HG02571 (cell line): ENCODE measurements at regions not wholly inside any gene's neighbourhood (a gene's known extent, or its start where the extent isn't known, plus 50 kb on each side); places are given as distances from the start of the nearest gene placed in this dataset.
"Not testable (repeated sequence)": the region's sequence is repeated elsewhere in the genome, so short reads cannot be mapped to it uniquely, and the experiment has no call there.

Experiments used
- ATAC-seq: cut with Tn5 transposase; IDR thresholded peaks from one replicate; pipeline ENCODE4 v1.9.1; 2021; ENCODE audit warnings: mild to moderate bottlenecking, moderate library complexity; ENCODE audit not compliant: unreplicated experiment

- ATAC-seq = no peak
These were observed 338.5 kb upstream of the SPRY2 start for GRCh38 chr13:80679423-80679822.

- ATAC-seq = no peak
These were observed 336.3 kb upstream of the SPRY2 start for GRCh38 chr13:80677227-80677626.

- ATAC-seq = not testable (repeated sequence)
These were observed 334.5 kb upstream of the SPRY2 start for GRCh38 chr13:80675442-80675841.

GRCh38 chr13:80671773-80672172, 330.8 kb upstream of the SPRY2 start:
- no peak for ATAC-seq

GRCh38 chr13:80669112-80669511, 328.2 kb upstream of the SPRY2 start:
- ATAC-seq = no peak

GRCh38 chr13:80668452-80668851, 327.5 kb upstream of the SPRY2 start:
- ATAC-seq = no peak

- ATAC-seq = no peak
These were observed 326.0 kb upstream of the SPRY2 start for GRCh38 chr13:80666782-80667552.

- ATAC-seq = no peak
These were observed 324.9 kb upstream of the SPRY2 start for GRCh38 chr13:80665792-80666333.

GRCh38 chr13:80664950-80665349, 324.0 kb upstream of the SPRY2 start:
- ATAC-seq = no peak

GRCh38 chr13:80663788-80664187, 322.9 kb upstream of the SPRY2 start:
- no peak for ATAC-seq

- no peak for ATAC-seq
These were observed 317.8 kb upstream of the SPRY2 start for GRCh38 chr13:80658705-80659104.

GRCh38 chr13:80656512-80656904, 315.6 kb upstream of the SPRY2 start:
- ATAC-seq = no peak

GRCh38 chr13:80655778-80656511, 315.0 kb upstream of the SPRY2 start:
- no peak for ATAC-seq

- no peak for ATAC-seq
These were observed 313.8 kb upstream of the SPRY2 start for GRCh38 chr13:80654638-80655249.

GRCh38 chr13:80649274-80649673, 308.3 kb upstream of the SPRY2 start:
- ATAC-seq = no peak

- ATAC-seq = no peak
These were observed 301.7 kb upstream of the SPRY2 start for GRCh38 chr13:80642641-80643040.

- ATAC-seq = no peak
These were observed 292.3 kb upstream of the SPRY2 start for GRCh38 chr13:80633251-80633650.

- no peak for ATAC-seq
These were observed 289.8 kb upstream of the SPRY2 start for GRCh38 chr13:80630685-80631121.

- no peak for ATAC-seq
These were observed 277.9 kb upstream of the SPRY2 start for GRCh38 chr13:80618781-80619180.

GRCh38 chr13:80612804-80613203, 271.9 kb upstream of the SPRY2 start:
- ATAC-seq = no peak

- no peak for ATAC-seq
These were observed 270.4 kb upstream of the SPRY2 start for GRCh38 chr13:80611310-80611709.

- ATAC-seq = no peak
These were observed 264.8 kb upstream of the SPRY2 start for GRCh38 chr13:80605716-80606115.
